ENCODE measurements at regions not wholly inside any gene's neighbourhood (a gene's known extent, or its start where the extent isn't known, plus 50 kb on each side); places are given as distances from the start of the nearest gene placed in this dataset.

GRCh38 chr11:10918275-10918674 is 60.4 kb upstream of the ZBED5 start:
- Histone ChIP-seq H3K27me3 (ENCODE audit: control insufficient read depth, insufficient read depth, low read length, poor library complexity, severe bottlenecking) (no peaks in the 10 kb centered on the region), H3K9me3 (ENCODE audit: control insufficient read depth, low read length) (peaks cover 16% of the 10 kb centered on the region), H3K9ac (ENCODE audit: extremely low read depth, low read length, poor library complexity, severe bottlenecking) (no peak overlapping the region), H3K36me3 (ENCODE audit: control insufficient read depth, insufficient read depth, low read length) (no peaks in the 10 kb centered on the region), H3K27ac (ENCODE audit: low read depth, low read length) (no peak overlapping the region), H3K4me3 (ENCODE audit: low read length) (no peak overlapping the region), H3K4me1 (ENCODE audit: control insufficient read depth, insufficient read depth, low read length) (no peaks in the 10 kb centered on the region)
- H3K27me3 Mint-ChIP-seq (ENCODE audit: insufficient read depth): no peaks in the 10 kb centered on the region
- H3K27ac Mint-ChIP-seq: no peak overlapping the region
- H3K4me1 Mint-ChIP-seq: no peaks in the 10 kb centered on the region
- DNase-seq: no peak
- peaks cover 24% of the 10 kb centered on the region for H3K9me3 Mint-ChIP-seq
- peaks cover 2% of the 10 kb centered on the region for H3K36me3 Mint-ChIP-seq (ENCODE audit: low read depth)
- no peak overlapping the region for H3K4me3 Mint-ChIP-seq
- TF ChIP-seq CTCF (conservative IDR thresholded peaks at IDR 0.05): no peak
- WGBS, 2 experiments (ENCODE audit: insufficient coverage in 1 of 2, insufficient read length in 1 of 2): 75 to 80% methylated on average over 1 of the region's 1 CpG

GRCh38 chr11:10917802-10918201 is 59.9 kb upstream of the ZBED5 start:
- Mint-ChIP-seq H3K36me3 (ENCODE audit: low read depth) (peaks cover 2% of the 10 kb centered on the region), H3K27ac (no peak overlapping the region), H3K27me3 (ENCODE audit: insufficient read depth) (no peaks in the 10 kb centered on the region), H3K4me1 (no peaks in the 10 kb centered on the region), H3K9me3 (peaks cover 24% of the 10 kb centered on the region), H3K4me3 (no peak overlapping the region)
- H3K9me3 ChIP-seq (ENCODE audit: control insufficient read depth, low read length): peaks cover 16% of the 10 kb centered on the region
- WGBS, 2 experiments (ENCODE audit: insufficient coverage in 1 of 2, insufficient read length in 1 of 2): 50 to 51% methylated on average over 1 of the region's 1 CpG
- TF ChIP-seq CTCF (conservative IDR thresholded peaks at IDR 0.05): no peak
- no peaks in the 10 kb centered on the region for H3K27me3 ChIP-seq (ENCODE audit: control insufficient read depth, insufficient read depth, low read length, poor library complexity, severe bottlenecking)
- H3K27ac ChIP-seq (ENCODE audit: low read depth, low read length): no peak overlapping the region
- H3K4me3 ChIP-seq (ENCODE audit: low read length): no peak overlapping the region
- no peak for DNase-seq
- H3K36me3 ChIP-seq (ENCODE audit: control insufficient read depth, insufficient read depth, low read length): no peaks in the 10 kb centered on the region
- no peaks in the 10 kb centered on the region for H3K4me1 ChIP-seq (ENCODE audit: control insufficient read depth, insufficient read depth, low read length)
- H3K9ac ChIP-seq (ENCODE audit: extremely low read depth, low read length, poor library complexity, severe bottlenecking): no peak overlapping the region

- Mint-ChIP-seq H3K4me1 (no peaks in the 10 kb centered on the region), H3K9me3 (peaks cover 24% of the 10 kb centered on the region), H3K27me3 (ENCODE audit: insufficient read depth) (no peaks in the 10 kb centered on the region), H3K36me3 (ENCODE audit: low read depth) (peaks cover 2% of the 10 kb centered on the region), H3K4me3 (no peak overlapping the region), H3K27ac (no peak overlapping the region)
- Histone ChIP-seq H3K9ac (ENCODE audit: extremely low read depth, low read length, poor library complexity, severe bottlenecking) (no peak overlapping the region), H3K9me3 (ENCODE audit: control insufficient read depth, low read length) (peaks cover 16% of the 10 kb centered on the region), H3K27ac (ENCODE audit: low read depth, low read length) (no peak overlapping the region), H3K4me1 (ENCODE audit: control insufficient read depth, insufficient read depth, low read length) (no peaks in the 10 kb centered on the region), H3K4me3 (ENCODE audit: low read length) (no peak overlapping the region), H3K36me3 (ENCODE audit: control insufficient read depth, insufficient read depth, low read length) (no peaks in the 10 kb centered on the region), H3K27me3 (ENCODE audit: control insufficient read depth, insufficient read depth, low read length, poor library complexity, severe bottlenecking) (no peaks in the 10 kb centered on the region)
- WGBS, 2 experiments (ENCODE audit: insufficient coverage in 1 of 2, insufficient read length in 1 of 2): 0% methylated on average over 1 of the region's 1 CpG
- TF ChIP-seq CTCF (conservative IDR thresholded peaks at IDR 0.05): no peak
- no peak for DNase-seq
These were observed 58.8 kb upstream of the ZBED5 start for GRCh38 chr11:10916665-10917064.
